GM23338 (cell line): ENCODE measurements at regions not wholly inside any gene's neighbourhood (a gene's known extent, or its start where the extent isn't known, plus 50 kb on each side); places are given as distances from the start of the nearest gene placed in this dataset.
"Not testable (repeated sequence)": the region's sequence is repeated elsewhere in the genome, so short reads cannot be mapped to it uniquely, and the experiment has no call there.

Experiments
- ATAC-seq: fragments of 200-7000 bp; cut with Tn5 transposase; 3 replicates; pipeline ENCODE4 v1.9.1; 2020
- DNase-seq: peaks from one replicate; pipeline ENCODE4 v3.0.0-alpha.2; 2015; ENCODE audit warnings: low spot score
- H2AFZ ChIP-seq: fragments of 200-600 bp; sonication (generic); 2 replicates; pipeline ENCODE4 v1.8.0; 2016; ENCODE audit warnings: antibody characterized with exemption, mild to moderate bottlenecking, moderate library complexity
- H3F3A ChIP-seq: fragments of 200-600 bp; sonication (generic); replicated peaks from 2 replicates; pipeline ENCODE4 v1.8.0; 2017; ENCODE audit warnings: antibody characterized with exemption, mixed run types, low read depth
- H3K27ac ChIP-seq: fragments of 200-600 bp; sonication (generic); 2 replicates; pipeline ENCODE4 v1.6.1; 2016; ENCODE audit warnings: low read depth
- H3K27me3 ChIP-seq: fragments of 200-600 bp; sonication (generic); 2 replicates; pipeline ENCODE4 v1.8.0; 2016; ENCODE audit warnings: mild to moderate bottlenecking, mixed run types, moderate library complexity; ENCODE audit not compliant: insufficient read depth
- H3K36me3 ChIP-seq: fragments of 200-600 bp; sonication (generic); 2 replicates; pipeline ENCODE4 v1.8.0; 2016; ENCODE audit warnings: mild to moderate bottlenecking; ENCODE audit not compliant: insufficient read depth
- H3K4me1 ChIP-seq: fragments of 200-600 bp; sonication (generic); 2 replicates; pipeline ENCODE4 v1.8.0; 2016; ENCODE audit warnings: mild to moderate bottlenecking, moderate library complexity; ENCODE audit not compliant: insufficient read depth
- H3K4me2 ChIP-seq: fragments of 200-600 bp; sonication (generic); 2 replicates; pipeline ENCODE4 v1.7.1; 2017; ENCODE audit warnings: mixed run types
- H3K4me3 ChIP-seq: fragments of 200-600 bp; sonication (generic); 2 replicates; pipeline ENCODE4 v1.6.1; 2016; ENCODE audit warnings: mixed run types
- H3K79me2 ChIP-seq: fragments of 200-600 bp; sonication (generic); replicated peaks from 2 replicates; pipeline ENCODE4 v1.8.0; 2017; ENCODE audit warnings: mild to moderate bottlenecking; ENCODE audit not compliant: insufficient read depth
- H3K9me2 ChIP-seq: fragments of 200-600 bp; sonication (generic); 2 replicates; pipeline ENCODE4 v1.8.0; 2017; ENCODE audit not compliant: insufficient read depth
- H4K20me1 ChIP-seq: fragments of 200-600 bp; sonication (generic); replicated peaks from 2 replicates; pipeline ENCODE4 v1.8.0; 2017; ENCODE audit warnings: mild to moderate bottlenecking; ENCODE audit not compliant: insufficient read depth
- H3K27ac Mint-ChIP-seq: 2 replicates; pipeline ENCODE4 v1.8.0; 2020; ENCODE audit warnings: inconsistent platforms, mild to moderate bottlenecking, moderate library complexity, mixed read lengths
- H3K27me3 Mint-ChIP-seq: 3 replicates; pipeline ENCODE4 v1.8.0; 2022; ENCODE audit warnings: low read depth, mild to moderate bottlenecking, moderate library complexity, mixed read lengths, inconsistent platforms; ENCODE audit not compliant: insufficient read depth, poor library complexity
- H3K36me3 Mint-ChIP-seq: 3 replicates; pipeline ENCODE4 v1.8.0; 2021; ENCODE audit warnings: low read depth, mild to moderate bottlenecking, inconsistent platforms, moderate library complexity, mixed read lengths
- H3K4me1 Mint-ChIP-seq: 3 replicates; pipeline ENCODE4 v1.8.0; 2020; ENCODE audit warnings: mild to moderate bottlenecking, inconsistent platforms, mixed read lengths
- H3K4me3 Mint-ChIP-seq: 3 replicates; pipeline ENCODE4 v1.8.0; 2021; ENCODE audit warnings: moderate library complexity, mild to moderate bottlenecking, inconsistent platforms, mixed read lengths
- H3K9me3 Mint-ChIP-seq: 3 replicates; pipeline ENCODE4 v1.8.0; 2020; ENCODE audit warnings: moderate library complexity, mild to moderate bottlenecking, inconsistent platforms, mixed read lengths

DNA sequence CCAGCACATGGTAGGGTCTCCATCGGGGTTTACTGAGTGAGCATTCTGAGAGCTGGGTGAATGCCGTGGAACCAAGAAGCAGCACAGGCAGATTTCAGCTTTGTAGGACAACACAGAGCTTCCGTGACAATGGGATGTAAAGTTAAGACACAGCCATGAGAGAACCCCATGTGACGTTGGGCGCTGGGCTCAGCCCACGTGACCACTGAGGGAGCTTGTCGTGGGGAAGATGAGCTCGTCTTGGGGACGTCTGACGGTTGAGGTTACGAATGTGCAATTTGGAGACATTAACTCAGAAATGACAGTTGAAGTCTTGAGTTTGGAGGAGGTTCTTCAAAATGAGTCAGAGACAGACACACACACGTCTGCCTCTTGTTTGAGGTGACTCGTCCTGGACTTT is 51.5 kb upstream of the MUC20 start:
- not testable (repeated sequence) for H3F3A ChIP-seq, H3K79me2 ChIP-seq, H3K4me3 Mint-ChIP-seq, H3K4me3 ChIP-seq, H3K36me3 Mint-ChIP-seq, H3K4me1 Mint-ChIP-seq, H3K36me3 ChIP-seq, H3K4me1 ChIP-seq, ATAC-seq, H2AFZ ChIP-seq, H3K27ac Mint-ChIP-seq, H3K27ac ChIP-seq, H3K9me2 ChIP-seq, DNase-seq, H4K20me1 ChIP-seq, H3K27me3 ChIP-seq, H3K27me3 Mint-ChIP-seq, H3K4me2 ChIP-seq, H3K9me3 Mint-ChIP-seq

DNA sequence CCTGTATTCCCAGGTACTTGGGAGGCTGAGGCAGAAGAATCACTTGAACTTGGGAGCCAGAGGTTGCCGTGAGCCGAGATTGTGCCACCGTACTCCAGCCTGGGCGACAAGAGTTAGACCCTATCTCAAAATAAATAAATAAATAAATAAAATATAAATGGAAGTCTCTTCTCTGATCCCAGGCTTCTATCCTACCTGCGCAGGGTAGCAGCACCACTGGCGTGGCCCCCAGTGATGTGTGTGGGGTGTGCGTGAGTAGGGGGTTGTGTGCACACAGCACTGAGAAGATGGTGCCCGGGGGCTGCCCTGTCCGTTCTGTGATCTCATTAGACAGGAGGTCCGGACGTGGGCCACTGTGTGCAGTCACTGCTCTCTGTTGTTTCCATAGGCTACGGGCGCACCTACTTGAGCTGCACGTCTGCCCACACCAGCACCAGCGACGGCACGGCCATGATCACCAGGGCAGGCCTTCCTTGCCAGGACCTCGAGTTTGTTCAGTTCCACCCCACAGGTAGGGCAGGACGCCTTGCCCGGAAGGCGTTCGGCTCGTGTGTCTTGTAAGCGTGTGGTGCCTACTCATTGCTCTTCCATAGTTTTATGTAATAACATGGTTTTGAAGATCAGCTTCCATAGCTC is 52.5 kb upstream of the MUC20 start:
- H3K27ac Mint-ChIP-seq, H3K4me3 Mint-ChIP-seq, ATAC-seq, H3K79me2 ChIP-seq, H3K4me1 ChIP-seq, H3K27me3 ChIP-seq, H3K27ac ChIP-seq, H4K20me1 ChIP-seq, H3K36me3 ChIP-seq, H3K9me2 ChIP-seq, H3K9me3 Mint-ChIP-seq, H3K36me3 Mint-ChIP-seq, H3F3A ChIP-seq, H2AFZ ChIP-seq, H3K4me3 ChIP-seq, H3K27me3 Mint-ChIP-seq, H3K4me1 Mint-ChIP-seq, H3K4me2 ChIP-seq, DNase-seq: not testable (repeated sequence)

DNA sequence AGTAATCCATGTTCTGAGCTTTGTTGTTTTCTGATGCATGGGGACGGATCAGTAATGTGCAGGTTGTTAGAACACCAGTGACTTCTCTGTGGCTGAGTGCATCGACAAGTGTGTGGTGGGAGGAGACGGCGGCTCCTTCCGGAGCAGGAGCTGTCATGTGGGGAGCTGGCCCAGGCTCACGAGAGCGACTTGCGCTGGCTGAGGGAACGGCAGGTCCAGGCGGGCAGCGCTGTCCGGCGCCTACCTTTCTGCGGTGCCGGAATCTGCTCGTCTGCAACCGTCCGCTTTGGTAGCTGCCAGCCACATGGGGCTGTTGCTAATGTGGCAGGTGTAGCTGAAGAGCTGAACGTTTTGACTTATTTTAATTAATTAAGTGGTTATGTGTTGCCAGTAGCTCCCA is 55.5 kb upstream of the MUC20 start:
- H4K20me1 ChIP-seq, H3K27ac ChIP-seq, H3K79me2 ChIP-seq, H3K9me2 ChIP-seq, ATAC-seq, H3K4me1 Mint-ChIP-seq, H3K4me1 ChIP-seq, H3K9me3 Mint-ChIP-seq, H3F3A ChIP-seq, H3K27me3 ChIP-seq, H2AFZ ChIP-seq, H3K4me3 Mint-ChIP-seq, H3K4me3 ChIP-seq, H3K27ac Mint-ChIP-seq, H3K27me3 Mint-ChIP-seq, H3K4me2 ChIP-seq, H3K36me3 ChIP-seq, H3K36me3 Mint-ChIP-seq, DNase-seq: not testable (repeated sequence)

DNA sequence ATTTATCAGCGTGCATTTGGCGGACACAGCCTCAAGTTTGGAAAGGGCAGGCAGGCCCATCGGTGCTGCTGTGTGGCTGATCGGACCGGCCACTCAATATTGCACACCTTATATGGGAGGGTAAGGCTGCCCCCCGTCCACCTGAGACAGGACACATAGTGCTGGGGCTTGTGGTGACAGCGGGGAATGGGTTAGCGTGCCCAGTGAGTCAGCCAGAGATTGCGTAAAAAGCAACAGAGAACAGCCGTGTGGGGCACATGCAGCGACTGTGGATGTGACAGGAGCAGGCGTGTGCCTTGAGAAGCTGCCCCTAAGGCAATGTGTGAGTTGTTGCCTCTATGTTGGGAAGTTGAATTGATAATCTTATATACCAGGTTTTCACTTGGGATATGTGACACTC is 56.6 kb upstream of the MUC20 start:
- not testable (repeated sequence) for ATAC-seq, H3K27me3 ChIP-seq, H3K9me2 ChIP-seq, H3K4me3 ChIP-seq, H3K9me3 Mint-ChIP-seq, H3K27ac ChIP-seq, H3K4me2 ChIP-seq, H2AFZ ChIP-seq, DNase-seq, H3K27ac Mint-ChIP-seq, H3F3A ChIP-seq, H3K36me3 Mint-ChIP-seq, H3K4me1 ChIP-seq, H3K4me1 Mint-ChIP-seq, H3K36me3 ChIP-seq, H4K20me1 ChIP-seq, H3K27me3 Mint-ChIP-seq, H3K79me2 ChIP-seq, H3K4me3 Mint-ChIP-seq

DNA sequence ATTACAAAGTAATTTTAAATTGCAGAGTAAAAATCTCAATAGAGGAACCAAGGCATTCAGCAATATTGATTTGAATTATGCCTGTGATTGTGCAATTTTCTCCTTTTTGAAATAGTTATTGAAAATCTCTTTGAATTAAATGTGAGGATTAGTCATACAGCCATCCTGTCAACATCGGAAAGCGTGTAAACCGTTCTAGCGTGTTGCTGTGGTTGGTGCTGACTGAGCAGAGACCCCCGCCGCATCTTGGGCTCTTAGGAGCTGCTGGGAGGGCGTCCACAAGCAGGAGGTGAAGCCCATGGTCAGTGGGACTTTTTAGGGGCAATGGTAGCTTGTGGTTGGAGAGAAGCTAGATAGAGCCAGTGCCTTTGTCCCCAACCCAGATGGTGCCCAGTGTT is 61.6 kb upstream of the MUC20 start:
- Histone ChIP-seq H3K4me3 (peak overlapping the region; percentile 44; the same call in 1 of the 2 replicates), H3K4me2 (peak overlapping the region; percentile 57)
- not testable (repeated sequence) for H3K79me2 ChIP-seq, H3K4me3 Mint-ChIP-seq, H3K27ac ChIP-seq, H3K4me1 Mint-ChIP-seq, ATAC-seq, H3K9me3 Mint-ChIP-seq, H2AFZ ChIP-seq, H4K20me1 ChIP-seq, H3K27me3 Mint-ChIP-seq, H3K27me3 ChIP-seq, H3K9me2 ChIP-seq, H3K4me1 ChIP-seq, DNase-seq, H3K36me3 ChIP-seq, H3K27ac Mint-ChIP-seq, H3F3A ChIP-seq, H3K36me3 Mint-ChIP-seq

DNA sequence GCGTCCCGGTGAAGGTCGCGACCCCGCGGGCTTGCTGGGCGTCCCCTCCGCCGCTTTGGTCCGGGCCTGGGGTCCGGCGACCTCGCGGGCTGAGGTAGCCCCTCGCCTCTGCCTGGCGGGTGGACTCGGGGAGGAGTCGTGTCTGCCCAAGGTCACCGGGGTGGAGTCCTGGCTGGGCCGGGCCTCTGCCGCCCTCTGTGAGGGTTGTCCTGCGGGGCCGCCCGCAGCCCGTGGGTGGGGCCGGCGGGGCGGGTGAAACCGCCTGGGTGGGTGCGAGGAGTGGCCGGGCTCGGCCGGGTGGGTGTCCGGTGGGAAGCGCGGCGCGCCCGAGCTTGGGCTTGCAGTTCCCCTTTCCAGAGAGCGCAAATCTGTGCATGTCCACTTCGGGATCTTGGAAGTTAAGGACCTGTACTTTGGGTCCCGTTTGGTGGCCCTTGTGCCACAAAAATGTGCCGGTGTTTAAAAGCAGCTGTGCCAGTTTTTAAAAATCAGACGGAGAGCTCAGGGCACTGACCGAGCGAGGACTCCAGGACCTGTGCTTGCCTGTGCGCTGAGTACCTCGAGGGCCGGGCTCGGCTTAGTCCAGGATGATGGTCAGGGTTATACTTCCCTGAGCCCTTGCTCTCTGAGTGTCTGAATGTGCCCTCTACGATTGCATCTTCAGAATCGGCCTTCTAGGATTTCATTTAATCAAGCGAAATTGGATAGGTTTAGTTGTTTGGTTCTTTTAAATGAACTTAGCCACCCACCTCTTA is 62.2 kb upstream of the MUC20 start:
- H3K9me2 ChIP-seq, H3K79me2 ChIP-seq, H3K36me3 Mint-ChIP-seq, H3K4me3 Mint-ChIP-seq, H3K27ac ChIP-seq, H3K4me1 Mint-ChIP-seq, H3K27ac Mint-ChIP-seq, H2AFZ ChIP-seq, H4K20me1 ChIP-seq, H3K9me3 Mint-ChIP-seq, H3K36me3 ChIP-seq, H3K27me3 ChIP-seq, H3K4me1 ChIP-seq, H3K27me3 Mint-ChIP-seq, H3F3A ChIP-seq, DNase-seq: not testable (repeated sequence)
- peak; percentile 67 for ATAC-seq
- Histone ChIP-seq H3K4me2 (peak overlapping the region; percentile 57), H3K4me3 (peak overlapping the region; percentile 44; the same call in 1 of the 2 replicates)
